Fibroblast of villous mesenchyme (primary cell): ENCODE measurements at regions not wholly inside any gene's neighbourhood (a gene's known extent, or its start where the extent isn't known, plus 50 kb on each side); places are given as distances from the start of the nearest gene placed in this dataset.
"Not testable (repeated sequence)": the region's sequence is repeated elsewhere in the genome, so short reads cannot be mapped to it uniquely, and the experiment has no call there.

Source experiments
- DNase-seq: peaks from one replicate; pipeline ENCODE4 v3.0.0-alpha.2; 2010; ENCODE audit warnings: low read depth
- H3K4me3 ChIP-seq: 2 replicates; pipeline ENCODE4 v1.5.1; 2011; ENCODE audit warnings: low read depth, mild to moderate bottlenecking, low read length
- TF ChIP-seq, protein P1 (sequence below): IDR thresholded peaks from 2 replicates; pipeline ENCODE4 v1.5.1; 2012; ENCODE audit warnings: low read depth, mild to moderate bottlenecking, low read length; ENCODE audit not compliant: insufficient read depth

DNA sequence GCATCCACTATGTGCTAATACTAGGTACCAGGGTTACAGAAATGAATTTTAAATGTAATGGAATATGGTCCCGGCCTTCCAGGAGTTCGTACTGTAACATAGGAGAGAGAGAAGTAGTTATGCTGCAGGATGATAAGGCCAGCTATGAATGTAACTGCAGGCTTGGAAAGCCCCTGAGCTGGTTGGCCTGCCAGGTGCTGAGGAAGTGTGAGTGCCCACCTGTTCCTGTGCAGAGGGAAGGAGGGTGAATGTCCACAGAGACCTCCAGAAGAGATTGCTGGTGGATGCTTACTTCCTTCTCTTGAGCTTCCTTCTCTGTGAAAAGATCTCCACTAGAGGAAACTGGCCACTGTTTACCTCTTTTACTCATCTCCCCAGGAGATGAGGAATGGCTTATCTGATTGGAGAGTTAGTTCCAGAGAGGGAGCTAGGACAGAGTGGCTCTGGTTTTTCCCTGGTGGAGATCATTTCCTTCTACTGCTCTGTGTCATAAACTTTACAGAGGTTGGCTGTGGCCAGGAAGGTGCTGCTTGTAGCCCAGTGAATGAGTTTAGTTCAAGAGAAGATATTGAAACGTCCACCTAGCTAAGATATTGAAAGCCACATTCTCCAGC, 114.0 kb upstream of the LNX1 start:
- DNase-seq: no peak
- TF ChIP-seq, protein P1, sequence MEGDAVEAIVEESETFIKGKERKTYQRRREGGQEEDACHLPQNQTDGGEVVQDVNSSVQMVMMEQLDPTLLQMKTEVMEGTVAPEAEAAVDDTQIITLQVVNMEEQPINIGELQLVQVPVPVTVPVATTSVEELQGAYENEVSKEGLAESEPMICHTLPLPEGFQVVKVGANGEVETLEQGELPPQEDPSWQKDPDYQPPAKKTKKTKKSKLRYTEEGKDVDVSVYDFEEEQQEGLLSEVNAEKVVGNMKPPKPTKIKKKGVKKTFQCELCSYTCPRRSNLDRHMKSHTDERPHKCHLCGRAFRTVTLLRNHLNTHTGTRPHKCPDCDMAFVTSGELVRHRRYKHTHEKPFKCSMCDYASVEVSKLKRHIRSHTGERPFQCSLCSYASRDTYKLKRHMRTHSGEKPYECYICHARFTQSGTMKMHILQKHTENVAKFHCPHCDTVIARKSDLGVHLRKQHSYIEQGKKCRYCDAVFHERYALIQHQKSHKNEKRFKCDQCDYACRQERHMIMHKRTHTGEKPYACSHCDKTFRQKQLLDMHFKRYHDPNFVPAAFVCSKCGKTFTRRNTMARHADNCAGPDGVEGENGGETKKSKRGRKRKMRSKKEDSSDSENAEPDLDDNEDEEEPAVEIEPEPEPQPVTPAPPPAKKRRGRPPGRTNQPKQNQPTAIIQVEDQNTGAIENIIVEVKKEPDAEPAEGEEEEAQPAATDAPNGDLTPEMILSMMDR: no peak
- no peak overlapping the region for H3K4me3 ChIP-seq

DNA sequence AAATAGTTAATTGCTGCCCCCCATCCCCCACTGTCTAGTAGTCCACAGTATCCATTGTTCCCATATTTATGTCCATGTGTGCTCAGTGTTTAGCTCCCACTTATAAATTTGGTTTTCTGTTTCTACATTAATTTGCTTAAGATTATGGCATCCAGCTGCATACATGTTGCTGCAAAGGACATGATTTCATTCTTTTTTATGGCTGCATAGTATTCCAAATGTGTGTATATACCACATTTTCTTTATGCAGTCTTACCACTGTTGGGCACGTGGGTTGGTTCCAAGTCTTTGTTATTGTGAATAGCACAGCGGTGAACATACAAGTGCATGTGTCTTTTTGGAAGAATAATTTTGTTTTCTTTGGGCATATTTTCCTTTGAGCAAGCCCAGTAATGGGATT, 113.0 kb upstream of the LNX1 start:
- no peak for DNase-seq
- TF ChIP-seq, protein P1: no peak

DNA sequence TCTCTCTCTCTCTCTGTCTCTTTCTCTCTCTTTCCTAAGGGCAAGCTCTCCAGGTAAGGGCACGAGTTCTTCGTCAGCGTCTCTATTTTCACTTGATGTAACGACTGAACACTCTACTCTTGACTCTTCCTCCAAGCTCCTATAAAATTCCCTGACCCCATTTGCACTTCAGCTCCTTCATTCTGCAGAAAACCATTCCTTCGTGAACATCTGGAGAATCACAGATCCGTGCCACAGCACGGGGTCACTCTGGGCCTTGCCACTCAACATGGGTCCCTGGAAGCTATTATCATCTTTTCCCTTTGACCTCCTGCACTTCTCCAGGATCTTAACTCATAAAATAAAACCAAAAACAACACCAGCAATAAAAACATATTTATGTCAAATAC, 112.0 kb upstream of the LNX1 start:
- no peak overlapping the region for H3K4me3 ChIP-seq
- TF ChIP-seq, protein P1: no peak
- DNase-seq: no peak

More for the DNA sequence above, 113.0 kb upstream of the LNX1 start:
- H3K4me3 ChIP-seq: no peak overlapping the region

DNA sequence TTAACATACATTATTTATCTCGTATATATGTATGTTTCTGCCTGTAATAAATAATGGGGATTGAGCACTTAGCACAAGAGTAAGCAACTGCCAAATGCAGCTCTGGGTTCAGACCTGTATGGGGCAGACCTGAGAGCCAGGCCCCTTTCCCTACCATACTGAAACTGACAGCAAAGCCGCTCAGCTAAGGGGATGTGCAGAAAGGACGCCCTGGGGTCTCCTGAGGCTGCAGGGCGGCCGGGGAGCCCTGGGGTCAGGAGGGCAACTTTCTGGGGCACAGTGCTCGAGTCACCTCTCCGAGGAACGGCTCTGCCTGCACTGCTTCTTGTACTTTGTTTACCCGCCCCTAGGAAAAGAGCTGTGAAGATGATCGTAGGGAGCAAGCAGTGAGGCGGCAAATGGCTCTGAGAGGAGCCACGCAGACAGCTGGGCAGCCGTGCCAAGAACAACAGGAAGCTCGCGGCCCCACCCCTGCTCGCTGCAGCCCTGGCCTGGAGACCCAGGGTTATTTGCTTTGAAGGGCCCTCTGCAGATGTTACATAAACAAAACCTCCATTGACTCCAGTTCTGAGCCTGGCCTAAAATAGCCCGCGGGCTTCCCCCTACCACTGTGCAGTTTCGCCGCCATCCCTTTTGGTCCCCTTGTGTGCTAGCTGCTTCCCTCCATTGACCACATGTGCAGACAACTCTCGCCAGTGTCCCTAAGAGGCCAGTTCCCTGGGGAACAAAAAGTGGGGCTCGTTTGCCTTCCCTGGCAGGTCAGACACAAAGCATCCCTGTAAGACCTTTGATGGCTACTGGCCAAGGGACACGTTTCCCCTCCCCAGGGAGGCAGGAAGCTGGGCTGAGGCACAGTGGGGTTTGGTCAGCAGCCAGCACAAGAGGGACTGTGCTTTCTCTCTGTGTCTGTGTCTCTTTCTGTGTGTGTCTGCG, 111.3 kb upstream of the LNX1 start:
- TF ChIP-seq, protein P1: peak; percentile 33
- no peak overlapping the region for H3K4me3 ChIP-seq
- peak; percentile 92 for DNase-seq

DNA sequence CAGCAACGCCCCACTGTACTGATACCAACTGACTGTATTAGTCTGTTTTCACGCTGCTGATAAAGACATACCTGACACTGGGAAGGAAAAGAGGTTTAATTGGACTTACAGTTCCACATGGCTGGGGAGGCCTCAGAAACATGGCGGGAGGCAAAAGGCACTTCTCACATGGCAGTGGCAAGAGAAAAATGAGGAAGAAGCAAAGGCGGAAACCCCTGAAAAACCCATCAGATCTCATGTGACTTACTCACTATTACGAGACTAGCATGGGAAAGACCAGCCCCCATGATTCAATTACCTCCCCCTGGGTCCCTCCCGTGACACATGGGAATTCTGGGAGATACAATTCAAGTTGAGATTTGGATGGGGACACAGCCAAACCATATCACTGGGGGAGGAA, 110.0 kb upstream of the LNX1 start:
- not testable (repeated sequence) for H3K4me3 ChIP-seq, DNase-seq

DNA sequence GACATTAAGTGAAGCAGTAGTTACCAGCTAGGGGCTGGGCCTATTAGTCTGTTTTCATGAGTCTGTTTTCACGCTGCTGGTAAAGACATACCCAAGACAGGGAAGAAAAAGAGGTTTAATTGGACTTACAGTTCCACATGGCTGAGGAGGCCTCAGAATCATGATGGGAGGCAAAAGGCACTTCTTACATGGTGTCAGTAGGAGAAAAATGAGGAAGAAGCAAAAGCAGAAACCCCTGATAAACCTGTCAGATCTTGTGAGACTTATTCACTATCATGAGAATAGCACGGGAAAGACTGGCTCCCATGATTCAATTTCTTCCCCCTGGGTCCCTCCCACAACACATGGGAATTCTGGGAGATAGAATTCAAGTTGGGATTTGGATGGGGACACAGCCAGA, 108.0 kb upstream of the LNX1 start:
- not testable (repeated sequence) for H3K4me3 ChIP-seq, DNase-seq

DNA sequence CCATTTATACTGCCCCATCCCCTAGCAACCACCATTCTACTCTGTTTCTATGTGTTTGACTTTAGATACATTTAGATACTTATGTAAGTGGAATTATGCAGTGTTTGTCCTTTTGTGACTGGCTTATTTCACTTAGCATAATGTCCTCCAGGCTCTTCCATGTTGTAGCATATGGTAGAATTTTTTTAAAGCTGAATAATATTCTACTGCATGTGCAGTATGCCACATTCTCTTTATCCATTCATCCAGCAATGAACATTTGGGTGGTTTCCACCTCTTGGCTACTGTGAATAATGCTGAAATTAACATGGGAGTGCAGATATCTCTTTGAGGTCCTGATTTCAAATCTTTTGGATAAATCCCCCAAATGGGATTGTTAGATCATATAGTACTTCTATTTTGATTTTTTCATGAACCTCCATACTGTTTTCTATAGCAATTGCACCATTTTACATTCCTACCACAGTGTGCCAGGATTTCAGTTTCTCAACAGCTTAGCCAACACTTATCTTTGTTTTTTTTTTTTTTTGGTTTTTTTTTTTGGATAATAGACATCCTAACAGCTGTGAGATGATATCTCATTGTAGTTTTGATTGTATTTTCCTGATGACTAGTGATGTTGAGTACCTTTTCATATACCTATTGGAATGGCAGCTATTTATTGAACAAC, 105.9 kb upstream of the LNX1 start:
- H3K4me3 ChIP-seq: no peak overlapping the region
- TF ChIP-seq, protein P1: no peak
- DNase-seq: no peak
